HG03565 (cell line): ENCODE measurements at regions not wholly inside any gene's neighbourhood (a gene's known extent, or its start where the extent isn't known, plus 50 kb on each side); places are given as distances from the start of the nearest gene placed in this dataset.

Source experiments
- ATAC-seq: cut with Tn5 transposase; IDR thresholded peaks from one replicate; pipeline ENCODE4 v1.9.1; 2021; ENCODE audit warnings: mild to moderate bottlenecking, moderate library complexity; ENCODE audit not compliant: unreplicated experiment

- no peak for ATAC-seq
These were observed 86.9 kb downstream of the FGF9 start for GRCh38 chr13:21757763-21758162.

GRCh38 chr13:21758441-21758840, 87.6 kb downstream of the FGF9 start:
- ATAC-seq: no peak

- no peak for ATAC-seq
These were observed 88.6 kb downstream of the FGF9 start for GRCh38 chr13:21759463-21759862.

GRCh38 chr13:21759911-21760310, 89.0 kb downstream of the FGF9 start:
- no peak for ATAC-seq

GRCh38 chr13:21761770-21762169, 90.9 kb downstream of the FGF9 start:
- ATAC-seq: no peak

- no peak for ATAC-seq
These were observed 91.6 kb downstream of the FGF9 start for GRCh38 chr13:21762512-21762911.

GRCh38 chr13:21767032-21767431, 96.2 kb downstream of the FGF9 start:
- ATAC-seq: no peak

GRCh38 chr13:21771075-21771474, 100.2 kb downstream of the FGF9 start:
- no peak for ATAC-seq

- no peak for ATAC-seq
These were observed 106.3 kb downstream of the FGF9 start for GRCh38 chr13:21777166-21777565.

GRCh38 chr13:21777813-21778212, 106.9 kb downstream of the FGF9 start:
- no peak for ATAC-seq

GRCh38 chr13:21782736-21783135, 111.9 kb downstream of the FGF9 start:
- no peak for ATAC-seq

GRCh38 chr13:21785990-21786389, 115.1 kb downstream of the FGF9 start:
- ATAC-seq: no peak

- ATAC-seq: no peak
These were observed 125.2 kb downstream of the FGF9 start for GRCh38 chr13:21796066-21796465.

GRCh38 chr13:21796775-21797514, 126.1 kb downstream of the FGF9 start:
- no peak for ATAC-seq

- ATAC-seq: no peak
These were observed 126.9 kb downstream of the FGF9 start for GRCh38 chr13:21797736-21798135.

- ATAC-seq: no peak
These were observed 127.3 kb downstream of the FGF9 start for GRCh38 chr13:21798181-21798580.

- ATAC-seq: no peak
These were observed 128.8 kb downstream of the FGF9 start for GRCh38 chr13:21799671-21800070.

GRCh38 chr13:21800837-21801616, 130.2 kb downstream of the FGF9 start:
- no peak for ATAC-seq

GRCh38 chr13:21805733-21806132, 134.9 kb downstream of the FGF9 start:
- ATAC-seq: no peak

GRCh38 chr13:21812192-21812626, 141.3 kb downstream of the FGF9 start:
- no peak for ATAC-seq

GRCh38 chr13:21813110-21813509, 142.2 kb downstream of the FGF9 start:
- ATAC-seq: no peak

- no peak for ATAC-seq
These were observed 143.0 kb downstream of the FGF9 start for GRCh38 chr13:21813844-21814243.
